Gastrocnemius medialis (tissue), 4 donors: ENCODE measurements at regions not wholly inside any gene's neighbourhood (a gene's known extent, or its start where the extent isn't known, plus 50 kb on each side); places are given as distances from the start of the nearest gene placed in this dataset.

Experiments
- POLR2A ChIP-seq, 2 donors: fragments of 450-650 bp; IDR thresholded peaks; one replicate each; pipeline ENCODE4 v1.6.1; 2017; ENCODE audit warnings: antibody characterized with exemption in 2 of 2, mild to moderate bottlenecking in 2 of 2, moderate library complexity in 2 of 2
- TF ChIP-seq, protein P1 (sequence below), 5 experiments: fragments of 450-650 bp in 3 of 5; fragments of 200-600 bp in 2 of 5; sonication (generic) in 2 of 5; IDR thresholded peaks in 4 of 5; conservative IDR thresholded peaks in 1 of 5; 1 replicate in 4 of 5; 2 replicates in 1 of 5; pipeline ENCODE4 v1.5.1; 2016 to 2019; ENCODE audit warnings: antibody characterized with exemption in 5 of 5, mild to moderate bottlenecking in 3 of 5, moderate library complexity in 3 of 5

DNA sequence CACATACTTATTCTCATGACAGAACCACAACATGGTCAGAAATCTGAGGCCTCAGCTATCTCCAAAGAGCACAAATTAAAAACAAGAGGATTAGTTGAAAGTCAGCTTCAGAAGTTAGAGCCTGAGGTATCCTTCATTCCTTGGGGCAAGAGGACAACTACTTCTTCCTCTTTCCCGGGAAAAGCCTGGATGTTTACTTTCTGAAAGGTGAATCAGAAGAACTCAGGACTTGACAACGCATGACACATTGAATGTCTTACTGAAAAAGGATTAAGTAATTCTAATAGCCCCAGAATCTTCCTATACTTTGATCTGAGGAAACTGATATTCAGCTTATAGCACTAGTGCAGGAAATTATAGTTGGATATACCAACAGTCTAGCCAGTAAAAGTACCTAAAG, 573.2 kb downstream of the METTL4 start:
- TF ChIP-seq, protein P1, sequence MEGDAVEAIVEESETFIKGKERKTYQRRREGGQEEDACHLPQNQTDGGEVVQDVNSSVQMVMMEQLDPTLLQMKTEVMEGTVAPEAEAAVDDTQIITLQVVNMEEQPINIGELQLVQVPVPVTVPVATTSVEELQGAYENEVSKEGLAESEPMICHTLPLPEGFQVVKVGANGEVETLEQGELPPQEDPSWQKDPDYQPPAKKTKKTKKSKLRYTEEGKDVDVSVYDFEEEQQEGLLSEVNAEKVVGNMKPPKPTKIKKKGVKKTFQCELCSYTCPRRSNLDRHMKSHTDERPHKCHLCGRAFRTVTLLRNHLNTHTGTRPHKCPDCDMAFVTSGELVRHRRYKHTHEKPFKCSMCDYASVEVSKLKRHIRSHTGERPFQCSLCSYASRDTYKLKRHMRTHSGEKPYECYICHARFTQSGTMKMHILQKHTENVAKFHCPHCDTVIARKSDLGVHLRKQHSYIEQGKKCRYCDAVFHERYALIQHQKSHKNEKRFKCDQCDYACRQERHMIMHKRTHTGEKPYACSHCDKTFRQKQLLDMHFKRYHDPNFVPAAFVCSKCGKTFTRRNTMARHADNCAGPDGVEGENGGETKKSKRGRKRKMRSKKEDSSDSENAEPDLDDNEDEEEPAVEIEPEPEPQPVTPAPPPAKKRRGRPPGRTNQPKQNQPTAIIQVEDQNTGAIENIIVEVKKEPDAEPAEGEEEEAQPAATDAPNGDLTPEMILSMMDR (IDR thresholded peaks at IDR 0.05 in 4 of 5, conservative IDR thresholded peaks at IDR 0.05 in 1 of 5): no peak
- TF ChIP-seq POLR2A (IDR thresholded peaks at IDR 0.05): no peak
